GM18907 (cell line): ENCODE measurements at regions not wholly inside any gene's neighbourhood (a gene's known extent, or its start where the extent isn't known, plus 50 kb on each side); places are given as distances from the start of the nearest gene placed in this dataset.
"Not testable (repeated sequence)": the region's sequence is repeated elsewhere in the genome, so short reads cannot be mapped to it uniquely, and the experiment has no call there.

Experiments
- ATAC-seq: cut with Tn5 transposase; IDR thresholded peaks from one replicate; pipeline ENCODE4 v1.9.1; 2021; ENCODE audit warnings: mild to moderate bottlenecking, moderate library complexity; ENCODE audit not compliant: unreplicated experiment

GRCh38 chr6:167688123-167688522 is 138.6 kb upstream of the AFDN start:
- no peak for ATAC-seq

DNA sequence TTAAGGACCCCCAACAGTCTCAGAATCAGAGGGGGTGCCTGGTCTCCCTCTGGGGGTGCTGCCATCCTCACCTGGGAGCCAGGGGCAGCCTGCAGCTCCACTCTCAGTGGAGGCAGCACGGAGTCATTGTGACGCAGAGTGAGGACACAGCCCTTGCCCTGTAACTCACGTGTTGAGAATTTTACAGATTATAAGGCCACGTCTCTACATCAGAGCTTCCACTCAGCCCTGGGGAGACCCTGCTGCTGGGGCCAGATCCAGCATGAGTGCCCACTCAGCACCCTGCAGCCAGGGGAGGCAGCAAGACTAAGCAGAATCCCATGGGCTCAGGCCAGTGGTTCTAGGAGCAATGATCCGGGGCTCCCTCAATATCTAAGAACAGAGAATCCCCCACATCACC is 137.4 kb upstream of the AFDN start:
- no peak for ATAC-seq

- ATAC-seq, result no peak
Observed at GRCh38 chr6:167689751-167690150, 137.0 kb upstream of the AFDN start.

- ATAC-seq, result not testable (repeated sequence)
Observed at GRCh38 chr6:167690167-167690922, 136.4 kb upstream of the AFDN start.

GRCh38 chr6:167690931-167691330 is 135.8 kb upstream of the AFDN start:
- no peak for ATAC-seq

GRCh38 chr6:167691533-167692312 is 135.0 kb upstream of the AFDN start:
- ATAC-seq, result no peak

- not testable (repeated sequence) for ATAC-seq
Observed at GRCh38 chr6:167693478-167693877, 133.2 kb upstream of the AFDN start.

- ATAC-seq, result no peak
Observed at GRCh38 chr6:167695831-167696230, 130.9 kb upstream of the AFDN start.

DNA sequence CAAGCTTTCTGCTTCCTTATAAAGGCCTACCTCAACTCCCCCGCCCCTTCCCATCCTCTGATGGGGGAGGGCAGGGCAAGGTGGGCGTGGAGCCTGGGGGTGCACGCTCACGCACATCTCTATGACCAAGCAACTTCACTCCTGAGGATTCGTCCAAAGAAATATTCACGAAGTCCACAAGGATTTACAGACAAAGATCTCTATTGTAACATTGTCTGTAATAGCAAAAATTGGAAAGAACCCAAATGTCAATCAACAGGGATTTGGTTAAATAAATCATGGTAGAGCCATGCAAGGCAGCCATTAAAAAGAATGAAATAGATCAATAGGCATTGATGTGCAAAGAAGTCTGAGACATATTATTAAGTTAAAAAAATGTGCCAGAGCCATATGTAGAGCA is 130.4 kb upstream of the AFDN start:
- ATAC-seq, result no peak

DNA sequence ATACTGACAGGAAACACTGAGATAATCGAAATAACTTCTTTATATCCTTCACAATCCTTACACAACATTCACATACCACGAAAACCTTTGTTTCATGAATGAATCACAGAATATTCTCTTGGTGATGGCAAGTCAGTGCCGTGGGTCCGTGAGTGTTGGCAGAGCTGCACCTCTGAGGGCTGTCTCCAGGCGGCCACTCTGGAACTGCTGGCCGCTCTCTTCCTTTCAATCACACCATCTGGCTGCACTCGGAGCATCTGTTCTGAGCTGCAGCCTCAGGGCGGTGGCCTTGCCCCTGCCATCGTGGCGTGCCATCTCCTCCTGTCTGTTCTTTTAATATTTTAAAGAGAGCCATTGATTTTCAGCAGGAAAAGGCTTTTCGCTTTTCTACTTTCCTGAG is 129.4 kb upstream of the AFDN start:
- no peak for ATAC-seq

DNA sequence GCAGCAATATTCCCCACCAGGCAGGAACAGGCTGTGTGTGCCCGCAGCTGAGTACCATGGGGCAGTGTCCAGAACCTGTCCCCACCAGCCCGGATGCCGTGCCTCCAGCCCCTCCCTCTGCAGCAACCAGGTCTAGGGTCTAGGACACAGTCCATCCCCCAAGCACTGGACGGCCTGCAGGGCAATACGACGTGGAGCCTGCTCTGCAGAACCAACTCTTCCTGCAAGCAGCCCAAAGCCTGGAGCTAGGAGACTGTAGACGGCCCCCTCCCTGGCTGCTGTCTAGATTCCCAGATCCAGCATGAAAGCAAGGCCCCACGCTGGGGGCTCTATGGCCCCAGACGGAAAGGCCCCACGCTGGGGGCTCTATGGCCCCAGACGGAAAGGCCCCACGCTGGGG is 128.2 kb upstream of the AFDN start:
- no peak for ATAC-seq

DNA sequence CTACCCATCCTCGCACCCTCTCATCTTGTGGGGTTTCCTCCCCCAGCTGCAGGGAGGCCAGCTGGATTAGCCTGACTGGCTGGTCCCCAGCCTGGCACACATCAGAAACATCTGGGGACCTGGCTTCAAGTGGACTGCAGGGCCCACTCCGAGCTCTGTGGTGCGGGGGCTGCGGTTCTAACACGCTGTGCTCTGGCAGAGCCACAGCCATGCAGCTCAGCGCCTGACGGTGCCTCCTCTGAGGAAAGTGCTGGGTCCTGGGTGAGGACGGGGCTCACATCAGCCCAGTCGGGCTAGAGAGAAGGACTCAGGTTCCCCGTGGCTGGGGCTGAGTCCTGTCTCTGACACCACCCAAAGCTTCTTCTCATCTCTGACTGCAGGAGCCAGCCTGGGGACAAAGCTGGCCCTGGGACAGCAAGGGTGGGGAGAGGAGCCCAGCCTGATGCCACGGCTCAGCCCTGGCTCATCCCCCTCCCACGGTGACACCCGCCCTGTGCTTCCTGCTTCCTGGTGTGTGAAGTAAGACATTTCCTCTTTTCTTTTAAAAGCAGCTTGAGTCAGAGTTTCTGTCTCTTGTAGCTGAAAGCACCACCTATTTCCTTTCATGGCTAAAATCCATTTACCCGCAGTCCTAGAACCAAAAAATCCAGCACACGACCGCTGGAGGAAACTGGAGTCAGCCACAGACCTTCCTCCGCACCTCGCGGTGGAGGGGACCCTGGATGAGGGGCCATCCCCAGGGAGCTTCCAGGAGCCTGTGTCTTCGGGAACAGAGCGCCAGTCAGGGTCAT is 127.4 kb upstream of the AFDN start:
- ATAC-seq, result peak; percentile 94

GRCh38 chr6:167700199-167700598 is 126.5 kb upstream of the AFDN start:
- no peak for ATAC-seq

GRCh38 chr6:167701010-167701409 is 125.7 kb upstream of the AFDN start:
- no peak for ATAC-seq

DNA sequence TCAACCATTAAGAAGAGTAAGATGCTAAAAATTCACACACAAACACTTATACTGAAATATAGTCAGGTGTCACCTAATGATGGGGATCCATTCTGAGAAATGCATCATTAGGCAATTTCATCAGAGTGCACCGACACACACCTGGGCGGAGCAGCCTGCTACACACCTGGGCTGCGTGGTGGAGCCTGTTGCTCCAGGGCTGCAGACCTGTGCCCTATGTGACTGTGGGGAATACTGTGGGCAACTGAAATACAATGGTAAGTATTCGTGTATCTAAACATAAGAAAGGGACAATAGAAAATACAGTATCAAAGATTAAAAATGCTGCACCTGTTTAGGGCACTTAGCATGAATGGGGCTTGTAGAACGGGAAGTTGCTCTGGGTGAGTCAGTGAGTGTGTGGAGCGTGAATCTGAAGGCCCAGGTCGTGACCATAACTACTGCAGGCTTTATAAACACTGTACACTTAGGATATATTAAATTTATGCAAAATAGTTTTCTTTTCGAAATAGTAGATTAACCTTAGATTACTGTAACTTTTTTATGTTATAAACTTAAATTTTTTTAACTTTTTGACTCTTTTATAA is 124.4 kb upstream of the AFDN start:
- no peak for ATAC-seq

DNA sequence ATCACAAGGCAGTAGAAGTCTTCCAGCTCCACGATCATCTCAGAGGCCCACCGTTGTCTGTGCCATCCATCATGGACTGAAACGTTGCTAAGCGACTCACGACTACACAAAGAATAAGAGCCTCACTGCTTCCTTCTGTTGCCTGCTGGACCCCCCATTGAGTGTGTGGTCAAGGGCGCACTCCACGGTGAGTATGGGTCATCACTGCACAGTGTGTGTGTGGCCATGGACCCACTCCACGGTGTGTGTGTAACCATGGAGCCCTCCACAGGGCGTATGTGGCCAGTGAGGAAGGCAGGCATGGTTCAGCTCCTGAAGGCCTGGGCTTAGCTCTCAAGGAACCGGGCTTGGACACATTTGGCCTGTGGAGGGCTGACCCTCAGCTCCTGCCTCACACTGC is 123.4 kb upstream of the AFDN start:
- ATAC-seq, result no peak

DNA sequence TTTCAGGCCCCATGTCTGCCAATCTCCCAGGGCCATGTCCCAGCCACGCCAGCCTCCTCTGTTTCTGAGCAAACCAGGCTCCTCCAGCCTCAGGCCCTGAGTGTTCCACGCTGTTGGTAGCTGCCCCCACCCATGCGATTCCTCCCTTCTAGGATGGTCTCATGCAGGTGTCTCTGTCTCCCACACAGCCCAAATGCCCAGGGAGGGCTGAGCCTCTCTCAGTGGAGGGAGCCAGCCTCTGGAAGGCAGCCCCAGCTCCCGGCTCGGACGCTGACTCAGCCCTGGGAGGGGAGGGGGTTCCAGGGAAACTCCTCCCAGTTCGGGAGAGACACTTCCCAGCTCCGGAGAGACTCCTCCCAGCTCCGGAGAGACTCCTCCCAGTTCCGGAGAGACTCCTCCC is 122.9 kb upstream of the AFDN start:
- ATAC-seq, result no peak

- no peak for ATAC-seq
Observed at GRCh38 chr6:167704396-167704901, 122.3 kb upstream of the AFDN start.

GRCh38 chr6:167705211-167705750 is 121.4 kb upstream of the AFDN start:
- no peak for ATAC-seq

- peak; percentile 99 for ATAC-seq
Observed at GRCh38 chr6:167706313-167707109, 120.2 kb upstream of the AFDN start.
